Endothelial cell of umbilical vein (primary cell): ENCODE measurements at regions not wholly inside any gene's neighbourhood (a gene's known extent, or its start where the extent isn't known, plus 50 kb on each side); places are given as distances from the start of the nearest gene placed in this dataset.
A peak's percentile ranks its signal among the peaks of the same experiment; 100 is the strongest.

Experiments used
- BruUV-seq: library from RNA; stranded (reverse); fragments of 400-500 nt; replicated peaks from 2 replicates; lab custom pipeline; 2021; lab: Mats Ljungman, UMichigan
- CTCF ChIA-PET: fragments of 300-600, 350-600 bp; sonication (Branson Sonifier 250); formaldehyde crosslinking; loops from one replicate; lab custom pipeline; 2021; ENCODE audit warnings: antibody characterized with exemption, inconsistent platforms; lab: Charles Lee
- POLR2A ChIA-PET: fragments of 300-600, 350-600 bp; sonication (Branson Sonifier 250); formaldehyde crosslinking; loops from one replicate; lab custom pipeline; 2021; ENCODE audit warnings: antibody characterized with exemption, inconsistent platforms; lab: Charles Lee
- DNase-seq: peaks from one replicate; pipeline ENCODE4 v3.0.0-alpha.2; 2011; ENCODE audit warnings: low read depth, low spot score
- FAIRE-seq: peaks from 2 replicates; lab custom pipeline; 2011; peaks lifted over from hg19 to GRCh38; lab: Jason Lieb, UNC
- H2AFZ ChIP-seq: 2 replicates; pipeline ENCODE4 v1.6.0; 2012; ENCODE audit warnings: low read depth, low read length, control low read depth, inconsistent platforms
- H3K27ac ChIP-seq: 2 replicates; pipeline ENCODE4 v1.5.1; 2011; ENCODE audit warnings: low read depth, mild to moderate bottlenecking, control low read depth, low read length, moderate library complexity; ENCODE audit not compliant: insufficient read depth
- H3K27me3 ChIP-seq, 2 experiments: 2 replicates each; pipeline versions ENCODE4 v1.6.0 to v1.6.1; 2011; ENCODE audit warnings: low read length in 2 of 2, mixed read lengths in 1 of 2; ENCODE audit not compliant: control insufficient read depth in 2 of 2, insufficient read depth in 2 of 2
- H3K36me3 ChIP-seq, 2 experiments: 2 replicates in 1 of 2; 3 replicates in 1 of 2; pipeline ENCODE4 v1.5.1; 2011; ENCODE audit warnings: low read length in 2 of 2, mild to moderate bottlenecking in 1 of 2, moderate library complexity in 1 of 2; ENCODE audit not compliant: control insufficient read depth in 2 of 2, insufficient read depth in 2 of 2; ENCODE audit errors: extremely low read depth in 1 of 2
- H3K4me1 ChIP-seq: 3 replicates; pipeline ENCODE4 v1.5.1; 2011; ENCODE audit warnings: mild to moderate bottlenecking, low read length; ENCODE audit not compliant: control insufficient read depth, insufficient read depth; ENCODE audit errors: extremely low read depth
- H3K4me2 ChIP-seq: 2 replicates; pipeline ENCODE4 v1.6.1; 2011; ENCODE audit warnings: low read length, control low read depth, mixed read lengths; ENCODE audit not compliant: insufficient read depth
- H3K4me3 ChIP-seq, 3 experiments: fragments of 200-600 bp in 1 of 3; sonication (generic), shearing (Covaris generic) in 1 of 3; replicated peaks in 1 of 3; 2 replicates each; pipeline ENCODE4 v1.5.1; 2011 to 2016; ENCODE audit warnings: control low read depth in 3 of 3, low read length in 3 of 3, mild to moderate bottlenecking in 2 of 3, inconsistent platforms in 1 of 3, low read depth in 1 of 3, moderate library complexity in 1 of 3; ENCODE audit not compliant: insufficient read depth in 1 of 3
- H3K79me2 ChIP-seq: 2 replicates; pipeline ENCODE4 v1.6.0; 2012; ENCODE audit warnings: low read length, inconsistent platforms; ENCODE audit not compliant: control insufficient read depth, insufficient read depth
- H3K9ac ChIP-seq: replicated peaks from 2 replicates; pipeline ENCODE3; 2011; ENCODE audit warnings: low read length, control low read depth; ENCODE audit not compliant: insufficient read depth; ENCODE audit errors: extremely low read depth
- H3K9me1 ChIP-seq: replicated peaks from 3 replicates; pipeline ENCODE4 v1.6.0; 2011; ENCODE audit warnings: mild to moderate bottlenecking, low read length; ENCODE audit not compliant: control insufficient read depth, insufficient read depth; ENCODE audit errors: extremely low read depth
- H3K9me3 ChIP-seq: replicated peaks from 2 replicates; pipeline ENCODE4 v1.5.1; 2012; ENCODE audit warnings: low read length, inconsistent platforms; ENCODE audit not compliant: control insufficient read depth, insufficient read depth
- H4K20me1 ChIP-seq: replicated peaks from 2 replicates; pipeline ENCODE3; 2011; ENCODE audit warnings: mild to moderate bottlenecking, low read length; ENCODE audit not compliant: control insufficient read depth, insufficient read depth; ENCODE audit errors: extremely low read depth
- EZH2 ChIP-seq: IDR thresholded peaks from 2 replicates; pipeline ENCODE4 v1.6.1; 2012; ENCODE audit warnings: borderline replicate concordance, low read depth, mild to moderate bottlenecking, moderate library complexity, low read length, inconsistent platforms; ENCODE audit not compliant: severe bottlenecking
- FOS ChIP-seq: IDR thresholded peaks from 2 replicates; pipeline ENCODE4 v1.6.1; 2011; ENCODE audit warnings: mild to moderate bottlenecking, low read length, moderate library complexity, borderline replicate concordance; ENCODE audit not compliant: insufficient read depth
- GATA2 ChIP-seq: IDR thresholded peaks from 2 replicates; pipeline ENCODE4 v1.7.0; 2011; ENCODE audit warnings: low read depth, mild to moderate bottlenecking, moderate library complexity, mixed read lengths, low read length; ENCODE audit not compliant: insufficient read length, insufficient read depth
- JUN ChIP-seq: IDR thresholded peaks from 2 replicates; pipeline ENCODE4 v1.6.1; 2011; ENCODE audit warnings: borderline replicate concordance, low read depth; ENCODE audit not compliant: insufficient read length, insufficient read depth
- MAX ChIP-seq: IDR thresholded peaks from 2 replicates; pipeline ENCODE4 v1.6.1; 2011; ENCODE audit not compliant: insufficient read depth, insufficient read length
- MYC ChIP-seq: IDR thresholded peaks from one replicate; pipeline ENCODE4 v1.6.1; 2011; ENCODE audit warnings: mild to moderate bottlenecking, low read depth, low read length
- POLR2A ChIP-seq: IDR thresholded peaks from 2 replicates; pipeline ENCODE4 v1.6.1; 2012; ENCODE audit warnings: low read depth, mild to moderate bottlenecking, control low read depth, low read length
- POLR2AphosphoS5 ChIP-seq: IDR thresholded peaks from 2 replicates; pipeline ENCODE4 v1.6.1; 2012; ENCODE audit warnings: low read depth, mild to moderate bottlenecking, control low read depth, low read length, moderate library complexity; ENCODE audit not compliant: insufficient read depth
- dilution Hi-C: fragments of 300-500 bp; cut with MboI; formaldehyde crosslinking; loops from one replicate; pipeline ENCODE4 v1.15.0; 2019; ENCODE audit warnings: low sequenced_read_pairs; ENCODE audit not compliant: extremely low pct_ligation_motif_present
- intact Hi-C: fragments of 100-400 bp; cut with micrococcal nuclease; formaldehyde crosslinking; loops from one replicate; pipeline ENCODE4 v1.10.0; 2022
- TF ChIP-seq, protein P1 (sequence below), 2 donors: IDR thresholded peaks; 1 replicate in 1 of 2; 2 replicates in 1 of 2; pipeline ENCODE4 v1.5.1; 2011; ENCODE audit warnings: low read length in 2 of 2, mild to moderate bottlenecking in 2 of 2, moderate library complexity in 2 of 2, control low read depth in 1 of 2, inconsistent platforms in 1 of 2, low read depth in 1 of 2; ENCODE audit not compliant: insufficient read depth in 1 of 2; ENCODE audit errors: extremely low read depth in 1 of 2

DNA sequence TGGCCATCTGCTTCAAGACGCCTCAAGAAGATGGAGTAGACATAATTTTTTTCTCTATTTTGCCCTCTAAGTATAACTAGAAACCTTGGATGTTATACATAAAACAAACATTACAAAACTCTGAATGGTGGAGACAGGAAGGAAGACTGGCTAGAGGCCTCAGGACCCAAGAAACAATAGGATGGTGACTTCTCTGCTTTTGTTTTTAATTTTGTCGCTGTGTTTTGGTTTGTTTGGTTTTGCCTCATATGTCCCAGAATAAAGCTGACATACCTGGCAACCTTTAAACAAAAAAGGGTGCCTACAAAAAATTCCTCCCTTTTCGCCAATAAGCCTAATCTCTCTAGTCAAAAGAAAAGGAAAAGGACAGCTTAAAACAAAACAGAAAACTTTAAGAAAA, 109.1 kb downstream of the PPP4R3C start:
- DNase-seq (peak; percentile 44), FAIRE-seq (peak; percentile 55)
- Histone ChIP-seq H3K4me2 (no peak overlapping the region), H3K27ac (no peak overlapping the region), H3K9me3 (no peaks in the 10 kb centered on the region), H3K4me3 (no peak overlapping the region), H3K9ac (no peak overlapping the region), H4K20me1 (no peaks in the 10 kb centered on the region), H3K27me3 (no peaks in the 10 kb centered on the region), H3K79me2 (no peaks in the 10 kb centered on the region), H2AFZ (no peak overlapping the region), H3K4me1 (peaks cover 14% of the 10 kb centered on the region), H3K9me1 (no peaks in the 10 kb centered on the region), H3K36me3 (no peaks in the 10 kb centered on the region)
- dilution Hi-C loops, result no loop called here
- POLR2A ChIA-PET, result no interaction called here
- intact Hi-C loops, result loop anchor here (5.0 kb wide), 2 partner anchors 213 to 567 kb away; no protein-coding TSS in a partner anchor
- BruUV-seq, result no TSS peak
- TF ChIP-seq EZH2, result no peak
- no peak for TF ChIP-seq POLR2A
- TF ChIP-seq JUN, result no peak
- no peak for TF ChIP-seq FOS
- no peak for TF ChIP-seq MYC
- no peak for TF ChIP-seq GATA2
- no peak for TF ChIP-seq POLR2AphosphoS5
- no peak for TF ChIP-seq MAX
- TF ChIP-seq, protein P1, sequence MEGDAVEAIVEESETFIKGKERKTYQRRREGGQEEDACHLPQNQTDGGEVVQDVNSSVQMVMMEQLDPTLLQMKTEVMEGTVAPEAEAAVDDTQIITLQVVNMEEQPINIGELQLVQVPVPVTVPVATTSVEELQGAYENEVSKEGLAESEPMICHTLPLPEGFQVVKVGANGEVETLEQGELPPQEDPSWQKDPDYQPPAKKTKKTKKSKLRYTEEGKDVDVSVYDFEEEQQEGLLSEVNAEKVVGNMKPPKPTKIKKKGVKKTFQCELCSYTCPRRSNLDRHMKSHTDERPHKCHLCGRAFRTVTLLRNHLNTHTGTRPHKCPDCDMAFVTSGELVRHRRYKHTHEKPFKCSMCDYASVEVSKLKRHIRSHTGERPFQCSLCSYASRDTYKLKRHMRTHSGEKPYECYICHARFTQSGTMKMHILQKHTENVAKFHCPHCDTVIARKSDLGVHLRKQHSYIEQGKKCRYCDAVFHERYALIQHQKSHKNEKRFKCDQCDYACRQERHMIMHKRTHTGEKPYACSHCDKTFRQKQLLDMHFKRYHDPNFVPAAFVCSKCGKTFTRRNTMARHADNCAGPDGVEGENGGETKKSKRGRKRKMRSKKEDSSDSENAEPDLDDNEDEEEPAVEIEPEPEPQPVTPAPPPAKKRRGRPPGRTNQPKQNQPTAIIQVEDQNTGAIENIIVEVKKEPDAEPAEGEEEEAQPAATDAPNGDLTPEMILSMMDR (IDR thresholded peaks at IDR 0.05; ENCODE audit: extremely low read depth in 1 of 2, insufficient read depth in 1 of 2, low read depth in 1 of 2, low read length in 2 of 2), result no peak
- CTCF ChIA-PET, result no interaction called here
